ENCODE measurements at regions not wholly inside any gene's neighbourhood (a gene's known extent, or its start where the extent isn't known, plus 50 kb on each side); places are given as distances from the start of the nearest gene placed in this dataset.

DNA sequence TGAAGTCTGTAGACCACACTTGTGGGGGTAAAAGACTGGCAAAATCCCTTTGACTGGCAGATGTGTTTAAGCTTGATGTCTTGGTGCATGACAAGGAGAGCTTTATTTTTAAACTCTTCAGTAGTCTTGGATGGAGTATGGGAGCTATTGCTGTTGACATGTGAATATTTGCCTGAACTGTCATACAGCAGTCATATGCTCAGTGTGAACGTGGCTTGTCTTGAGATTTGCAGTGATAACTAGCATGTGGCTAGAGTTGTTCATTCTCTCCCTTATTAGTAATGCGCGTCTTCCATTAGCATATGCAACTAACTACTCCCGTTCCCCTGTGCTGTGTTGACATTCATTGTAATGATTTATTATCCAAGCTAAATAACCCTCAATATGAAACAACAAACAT lies 523.6 kb upstream of the WWC1 start:
- Mint-ChIP-seq H3K27ac (no peak overlapping the region), H3K36me3 (ENCODE audit: insufficient read depth) (no peaks in the 10 kb centered on the region), H3K27me3 (no peaks in the 10 kb centered on the region), H3K9me3 (ENCODE audit: low read depth) (no peaks in the 10 kb centered on the region), H3K4me1 (ENCODE audit: low read depth) (peaks cover 2% of the 10 kb centered on the region), H3K4me3 (ENCODE audit: low read depth) (no peak overlapping the region)
- no peak for DNase-seq (ENCODE audit: low spot score, unreplicated experiment)
- TF ChIP-seq, protein P1, sequence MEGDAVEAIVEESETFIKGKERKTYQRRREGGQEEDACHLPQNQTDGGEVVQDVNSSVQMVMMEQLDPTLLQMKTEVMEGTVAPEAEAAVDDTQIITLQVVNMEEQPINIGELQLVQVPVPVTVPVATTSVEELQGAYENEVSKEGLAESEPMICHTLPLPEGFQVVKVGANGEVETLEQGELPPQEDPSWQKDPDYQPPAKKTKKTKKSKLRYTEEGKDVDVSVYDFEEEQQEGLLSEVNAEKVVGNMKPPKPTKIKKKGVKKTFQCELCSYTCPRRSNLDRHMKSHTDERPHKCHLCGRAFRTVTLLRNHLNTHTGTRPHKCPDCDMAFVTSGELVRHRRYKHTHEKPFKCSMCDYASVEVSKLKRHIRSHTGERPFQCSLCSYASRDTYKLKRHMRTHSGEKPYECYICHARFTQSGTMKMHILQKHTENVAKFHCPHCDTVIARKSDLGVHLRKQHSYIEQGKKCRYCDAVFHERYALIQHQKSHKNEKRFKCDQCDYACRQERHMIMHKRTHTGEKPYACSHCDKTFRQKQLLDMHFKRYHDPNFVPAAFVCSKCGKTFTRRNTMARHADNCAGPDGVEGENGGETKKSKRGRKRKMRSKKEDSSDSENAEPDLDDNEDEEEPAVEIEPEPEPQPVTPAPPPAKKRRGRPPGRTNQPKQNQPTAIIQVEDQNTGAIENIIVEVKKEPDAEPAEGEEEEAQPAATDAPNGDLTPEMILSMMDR (IDR thresholded peaks at IDR 0.05; ENCODE audit: unreplicated experiment) = no peak

DNA sequence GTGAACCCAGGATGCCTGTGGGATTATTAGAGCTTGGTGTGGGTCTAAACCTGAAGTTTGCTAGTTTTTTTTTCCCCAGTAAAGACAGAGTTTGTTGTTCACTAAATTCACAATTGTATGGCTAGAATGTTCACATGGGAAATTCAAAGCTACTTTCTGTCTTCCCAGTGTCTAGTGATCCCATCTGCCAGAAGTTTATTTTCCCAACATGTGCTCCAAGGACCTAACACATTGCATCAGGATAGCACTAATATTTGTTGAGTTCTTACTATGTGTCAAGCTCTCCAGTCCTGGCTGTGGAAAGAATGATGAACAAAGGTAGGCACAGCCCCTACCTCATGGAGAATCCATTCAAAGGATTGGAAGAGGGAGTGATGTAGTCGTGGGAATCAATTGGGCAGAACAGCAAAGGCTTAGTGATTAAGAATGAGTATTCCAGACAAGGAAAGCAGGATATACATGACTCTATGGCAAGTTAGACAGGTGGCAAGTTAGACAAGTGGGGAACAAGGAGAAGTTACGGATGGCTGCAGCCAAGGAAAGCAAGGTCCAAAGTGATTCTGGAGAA lies 521.5 kb upstream of the WWC1 start:
- no peaks in the 10 kb centered on the region for H3K9me3 Mint-ChIP-seq (ENCODE audit: low read depth)
- H3K27ac Mint-ChIP-seq = no peak overlapping the region
- no peaks in the 10 kb centered on the region for H3K36me3 Mint-ChIP-seq (ENCODE audit: insufficient read depth)
- H3K4me3 Mint-ChIP-seq (ENCODE audit: low read depth) = no peak overlapping the region
- H3K4me1 Mint-ChIP-seq (ENCODE audit: low read depth) = no peaks in the 10 kb centered on the region
- TF ChIP-seq, protein P1 (IDR thresholded peaks at IDR 0.05; ENCODE audit: unreplicated experiment) = no peak
- no peak for DNase-seq (ENCODE audit: low spot score, unreplicated experiment)
- no peaks in the 10 kb centered on the region for H3K27me3 Mint-ChIP-seq

DNA sequence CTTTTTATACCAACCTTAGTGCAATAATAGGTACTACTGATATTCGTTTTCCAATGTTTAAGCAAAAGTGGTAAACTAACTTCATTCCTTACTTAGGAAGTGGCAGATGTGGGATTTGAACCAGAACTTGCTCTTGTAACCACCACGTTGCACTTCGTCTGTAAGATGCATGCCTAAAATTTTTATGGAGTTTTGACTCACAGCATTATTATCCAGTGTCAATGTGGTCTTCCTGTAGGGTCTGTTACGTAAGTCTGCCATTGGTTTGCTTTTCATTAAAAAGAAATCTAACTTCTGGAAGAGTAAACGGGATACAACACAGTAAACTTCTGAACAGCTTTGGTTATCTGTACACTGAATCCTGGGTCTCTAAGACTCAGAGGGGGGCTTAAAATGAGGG lies 521.0 kb upstream of the WWC1 start:
- Mint-ChIP-seq H3K9me3 (ENCODE audit: low read depth) (no peaks in the 10 kb centered on the region), H3K4me3 (ENCODE audit: low read depth) (no peak overlapping the region), H3K27me3 (no peaks in the 10 kb centered on the region), H3K27ac (no peak overlapping the region), H3K4me1 (ENCODE audit: low read depth) (no peaks in the 10 kb centered on the region), H3K36me3 (ENCODE audit: insufficient read depth) (no peaks in the 10 kb centered on the region)
- TF ChIP-seq, protein P1 (IDR thresholded peaks at IDR 0.05; ENCODE audit: unreplicated experiment) = no peak
- no peak for DNase-seq (ENCODE audit: low spot score, unreplicated experiment)

DNA sequence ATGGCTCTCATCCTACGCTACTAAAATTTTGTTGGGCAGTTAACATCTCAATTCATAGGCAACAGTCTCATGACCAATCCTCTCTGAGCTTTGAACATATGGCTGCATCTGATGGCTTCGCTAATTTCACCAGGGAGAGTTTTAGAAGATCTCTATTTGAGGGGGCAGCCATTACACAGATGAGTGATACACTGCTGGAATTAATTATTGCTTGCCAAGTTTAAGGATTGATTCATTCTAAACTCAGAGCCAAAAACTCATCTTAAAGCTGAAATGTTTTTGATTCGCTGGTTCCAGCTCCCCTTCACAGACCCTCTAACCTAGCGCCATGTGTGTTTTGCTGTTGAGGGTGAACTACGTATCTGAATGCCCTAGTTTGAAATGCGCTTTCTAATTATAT lies 519.9 kb upstream of the WWC1 start:
- no peaks in the 10 kb centered on the region for H3K36me3 Mint-ChIP-seq (ENCODE audit: insufficient read depth)
- DNase-seq (ENCODE audit: low spot score, unreplicated experiment) = no peak
- no peaks in the 10 kb centered on the region for H3K27me3 Mint-ChIP-seq
- no peak overlapping the region for H3K4me3 Mint-ChIP-seq (ENCODE audit: low read depth)
- no peaks in the 10 kb centered on the region for H3K9me3 Mint-ChIP-seq (ENCODE audit: low read depth)
- no peaks in the 10 kb centered on the region for H3K4me1 Mint-ChIP-seq (ENCODE audit: low read depth)
- TF ChIP-seq, protein P1 (IDR thresholded peaks at IDR 0.05; ENCODE audit: unreplicated experiment) = no peak
- no peak overlapping the region for H3K27ac Mint-ChIP-seq

DNA sequence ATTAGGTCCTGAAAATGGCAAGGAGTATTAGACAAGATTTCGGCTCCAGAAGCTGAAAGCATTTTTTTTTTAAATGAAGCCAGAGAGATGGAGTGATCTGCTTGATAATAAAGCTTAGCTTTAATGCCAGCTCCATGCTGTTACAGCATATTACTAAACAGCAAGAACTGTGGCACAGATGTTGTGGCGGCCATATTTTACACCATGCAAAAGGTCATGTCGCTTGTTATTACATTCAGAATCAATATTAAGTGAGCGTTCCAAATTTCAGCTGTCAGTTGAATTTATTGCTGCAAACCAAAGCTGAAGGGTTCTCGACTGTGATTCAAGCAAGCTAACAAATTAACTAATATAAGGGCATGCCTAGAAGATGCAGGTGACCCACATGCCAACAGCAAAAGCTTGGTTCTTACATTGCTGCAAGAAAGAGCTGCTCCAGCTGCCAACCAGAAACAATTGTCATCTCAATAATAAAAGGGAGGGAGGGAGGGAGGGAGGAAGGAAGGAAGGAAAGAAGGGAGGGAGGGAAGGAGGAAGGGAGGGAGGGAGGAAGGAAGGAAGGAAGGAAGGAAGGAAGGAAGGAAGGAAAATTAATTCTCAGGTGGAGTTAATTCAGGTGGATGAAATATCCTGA lies 517.7 kb upstream of the WWC1 start:
- no peak overlapping the region for H3K4me3 Mint-ChIP-seq (ENCODE audit: low read depth)
- H3K27me3 Mint-ChIP-seq = no peaks in the 10 kb centered on the region
- no peak overlapping the region for H3K27ac Mint-ChIP-seq
- TF ChIP-seq, protein P1 (IDR thresholded peaks at IDR 0.05; ENCODE audit: unreplicated experiment) = no peak
- DNase-seq (ENCODE audit: low spot score, unreplicated experiment) = no peak
- H3K9me3 Mint-ChIP-seq (ENCODE audit: low read depth) = no peaks in the 10 kb centered on the region
- H3K4me1 Mint-ChIP-seq (ENCODE audit: low read depth) = no peaks in the 10 kb centered on the region
- H3K36me3 Mint-ChIP-seq (ENCODE audit: insufficient read depth) = no peaks in the 10 kb centered on the region
